GM19395 (cell line): ENCODE measurements at regions not wholly inside any gene's neighbourhood (a gene's known extent, or its start where the extent isn't known, plus 50 kb on each side); places are given as distances from the start of the nearest gene placed in this dataset.
"Not testable (repeated sequence)": the region's sequence is repeated elsewhere in the genome, so short reads cannot be mapped to it uniquely, and the experiment has no call there.

ENCODE experiments used
- ATAC-seq: cut with Tn5 transposase; IDR thresholded peaks from one replicate; pipeline ENCODE4 v1.9.1; 2021; ENCODE audit warnings: mild to moderate bottlenecking, moderate library complexity; ENCODE audit not compliant: unreplicated experiment

- no peak for ATAC-seq
These were observed 654.2 kb downstream of the REEP3 start for GRCh38 chr10:64175271-64175962.

GRCh38 chr10:64182671-64183070, 661.5 kb downstream of the REEP3 start:
- no peak for ATAC-seq

- no peak for ATAC-seq
These were observed 670.1 kb downstream of the REEP3 start for GRCh38 chr10:64191286-64191685.

GRCh38 chr10:64196638-64197315, 675.6 kb downstream of the REEP3 start:
- ATAC-seq = no peak

GRCh38 chr10:64201936-64202335, 680.7 kb downstream of the REEP3 start:
- no peak for ATAC-seq

- ATAC-seq = not testable (repeated sequence)
These were observed 683.3 kb downstream of the REEP3 start for GRCh38 chr10:64204504-64204903.

GRCh38 chr10:64206409-64206808, 685.2 kb downstream of the REEP3 start:
- ATAC-seq = no peak

GRCh38 chr10:64209561-64209960, 688.4 kb downstream of the REEP3 start:
- no peak for ATAC-seq

GRCh38 chr10:64210211-64210610, 689.0 kb downstream of the REEP3 start:
- no peak for ATAC-seq

- ATAC-seq = no peak
These were observed 690.3 kb downstream of the REEP3 start for GRCh38 chr10:64211466-64211865.

- ATAC-seq = no peak
These were observed 693.9 kb downstream of the REEP3 start for GRCh38 chr10:64215088-64215487.

GRCh38 chr10:64219271-64220025, 698.2 kb downstream of the REEP3 start:
- ATAC-seq = no peak

- ATAC-seq = no peak
These were observed 713.3 kb downstream of the REEP3 start for GRCh38 chr10:64234489-64234888.

- no peak for ATAC-seq
These were observed 736.5 kb downstream of the REEP3 start for GRCh38 chr10:64257704-64258103.

GRCh38 chr10:64261092-64261491, 739.9 kb downstream of the REEP3 start:
- peak; percentile 59 for ATAC-seq

- ATAC-seq = no peak
These were observed 740.5 kb downstream of the REEP3 start for GRCh38 chr10:64261676-64262075.

- ATAC-seq = no peak
These were observed 744.8 kb downstream of the REEP3 start for GRCh38 chr10:64265961-64266360.

- ATAC-seq = no peak
These were observed 750.3 kb downstream of the REEP3 start for GRCh38 chr10:64271508-64271907.

GRCh38 chr10:64271983-64272382, 750.8 kb downstream of the REEP3 start:
- no peak for ATAC-seq

- ATAC-seq = no peak
These were observed 753.8 kb downstream of the REEP3 start for GRCh38 chr10:64275001-64275400.

GRCh38 chr10:64275774-64276173, 754.6 kb downstream of the REEP3 start:
- no peak for ATAC-seq

- no peak for ATAC-seq
These were observed 756.3 kb downstream of the REEP3 start for GRCh38 chr10:64277536-64277935.
